ENCODE measurements at regions not wholly inside any gene's neighbourhood (a gene's known extent, or its start where the extent isn't known, plus 50 kb on each side); places are given as distances from the start of the nearest gene placed in this dataset.

- Histone ChIP-seq H3K4me3 (ENCODE audit: insufficient read depth, low read length) (no peak overlapping the region), H2AFZ (ENCODE audit: low read length) (no peak overlapping the region), H3K36me3 (ENCODE audit: insufficient read depth, low read length) (no peaks in the 10 kb centered on the region), H3K9me3 (ENCODE audit: low read depth, low read length) (no peaks in the 10 kb centered on the region), H3K27me3 (ENCODE audit: insufficient read depth, low read length) (no peaks in the 10 kb centered on the region), H3K4me2 (ENCODE audit: insufficient read depth, low read length) (no peak overlapping the region), H3K4me1 (ENCODE audit: insufficient read depth, low read length) (no peaks in the 10 kb centered on the region), H4K20me1 (ENCODE audit: insufficient read depth, low read length) (no peaks in the 10 kb centered on the region), H3K27ac (ENCODE audit: low read depth, low read length) (no peak overlapping the region), H3K79me2 (ENCODE audit: insufficient read depth, low read length) (no peaks in the 10 kb centered on the region)
- no peak for TF ChIP-seq CTCF (IDR thresholded peaks at IDR 0.05; ENCODE audit: extremely low read depth, low read depth, low read length)
- DNase-seq (ENCODE audit: insufficient read length, low spot score, missing footprints) = no peak
Measured at GRCh38 chr9:90310521-90310876, 332.1 kb downstream of the DIRAS2 start.

GRCh38 chr9:90311811-90312210 lies 330.8 kb downstream of the DIRAS2 start:
- H4K20me1 ChIP-seq (ENCODE audit: insufficient read depth, low read length) = no peaks in the 10 kb centered on the region
- H2AFZ ChIP-seq (ENCODE audit: low read length) = no peak overlapping the region
- H3K36me3 ChIP-seq (ENCODE audit: insufficient read depth, low read length) = no peaks in the 10 kb centered on the region
- H3K79me2 ChIP-seq (ENCODE audit: insufficient read depth, low read length) = no peaks in the 10 kb centered on the region
- no peak overlapping the region for H3K4me2 ChIP-seq (ENCODE audit: insufficient read depth, low read length)
- H3K4me3 ChIP-seq (ENCODE audit: insufficient read depth, low read length) = no peak overlapping the region
- no peaks in the 10 kb centered on the region for H3K4me1 ChIP-seq (ENCODE audit: insufficient read depth, low read length)
- no peak overlapping the region for H3K27ac ChIP-seq (ENCODE audit: low read depth, low read length)
- H3K27me3 ChIP-seq (ENCODE audit: insufficient read depth, low read length) = no peaks in the 10 kb centered on the region
- peak; percentile 14 for DNase-seq (ENCODE audit: insufficient read length, low spot score, missing footprints)
- no peak for TF ChIP-seq CTCF (IDR thresholded peaks at IDR 0.05; ENCODE audit: extremely low read depth, low read depth, low read length)
- H3K9me3 ChIP-seq (ENCODE audit: low read depth, low read length) = no peaks in the 10 kb centered on the region

- Histone ChIP-seq H3K36me3 (ENCODE audit: insufficient read depth, low read length) (no peaks in the 10 kb centered on the region), H3K4me3 (ENCODE audit: insufficient read depth, low read length) (no peak overlapping the region), H3K27me3 (ENCODE audit: insufficient read depth, low read length) (no peaks in the 10 kb centered on the region), H3K4me2 (ENCODE audit: insufficient read depth, low read length) (no peak overlapping the region), H3K79me2 (ENCODE audit: insufficient read depth, low read length) (no peaks in the 10 kb centered on the region), H4K20me1 (ENCODE audit: insufficient read depth, low read length) (no peaks in the 10 kb centered on the region), H3K4me1 (ENCODE audit: insufficient read depth, low read length) (no peaks in the 10 kb centered on the region), H2AFZ (ENCODE audit: low read length) (no peak overlapping the region), H3K9me3 (ENCODE audit: low read depth, low read length) (no peaks in the 10 kb centered on the region), H3K27ac (ENCODE audit: low read depth, low read length) (no peak overlapping the region)
- peak; percentile 27 for DNase-seq (ENCODE audit: insufficient read length, low spot score, missing footprints)
- TF ChIP-seq CTCF (IDR thresholded peaks at IDR 0.05; ENCODE audit: extremely low read depth, low read depth, low read length) = no peak
Measured at GRCh38 chr9:90322296-90322695, 320.3 kb downstream of the DIRAS2 start.

GRCh38 chr9:90325913-90326653 lies 316.5 kb downstream of the DIRAS2 start:
- Histone ChIP-seq H3K4me2 (ENCODE audit: insufficient read depth, low read length) (no peak overlapping the region), H3K27me3 (ENCODE audit: insufficient read depth, low read length) (no peaks in the 10 kb centered on the region), H3K9me3 (ENCODE audit: low read depth, low read length) (no peaks in the 10 kb centered on the region), H3K27ac (ENCODE audit: low read depth, low read length) (no peak overlapping the region), H3K4me3 (ENCODE audit: insufficient read depth, low read length) (no peak overlapping the region), H3K79me2 (ENCODE audit: insufficient read depth, low read length) (no peaks in the 10 kb centered on the region), H2AFZ (ENCODE audit: low read length) (peak overlapping the region; percentile 4), H3K4me1 (ENCODE audit: insufficient read depth, low read length) (no peaks in the 10 kb centered on the region), H4K20me1 (ENCODE audit: insufficient read depth, low read length) (no peaks in the 10 kb centered on the region), H3K36me3 (ENCODE audit: insufficient read depth, low read length) (no peaks in the 10 kb centered on the region)
- peak; percentile 5 for DNase-seq (ENCODE audit: insufficient read length, low spot score, missing footprints)
- TF ChIP-seq CTCF (IDR thresholded peaks at IDR 0.05; ENCODE audit: extremely low read depth, low read depth, low read length) = no peak
